Transverse colon (tissue), 4 donors: ENCODE measurements at regions not wholly inside any gene's neighbourhood (a gene's known extent, or its start where the extent isn't known, plus 50 kb on each side); places are given as distances from the start of the nearest gene placed in this dataset.

ENCODE experiments used
- CTCF ChIP-seq, 5 experiments: fragments of 200-600 bp in 3 of 5; fragments of 450-650 bp in 2 of 5; sonication (generic) in 3 of 5; IDR thresholded peaks; 1 replicate in 2 of 5; 2 replicates in 3 of 5; pipeline ENCODE4 v1.5.1; 2016 to 2017; ENCODE audit warnings: antibody characterized with exemption in 5 of 5, inconsistent platforms in 3 of 5, mild to moderate bottlenecking in 2 of 5, moderate library complexity in 1 of 5
- EP300 ChIP-seq: sonication (generic); formaldehyde crosslinking; IDR thresholded peaks from one replicate; pipeline ENCODE4 v1.6.1; 2017; ENCODE audit warnings: antibody characterized with exemption, low read depth
- POLR2A ChIP-seq: fragments of 450-650 bp; IDR thresholded peaks from one replicate; pipeline ENCODE4 v1.6.1; 2016; ENCODE audit warnings: antibody characterized with exemption, mild to moderate bottlenecking, moderate library complexity
- POLR2AphosphoS5 ChIP-seq, 3 donors: sonication (generic); formaldehyde crosslinking; IDR thresholded peaks; one replicate each; pipeline ENCODE4 v1.6.1; 2016; ENCODE audit warnings: antibody characterized with exemption in 3 of 3

GRCh38 chr12:98420461-98420860, 94.9 kb upstream of the TMPO start:
- TF ChIP-seq CTCF (IDR thresholded peaks at IDR 0.05) = no peak
- TF ChIP-seq POLR2AphosphoS5 (IDR thresholded peaks at IDR 0.05) = no peak
- TF ChIP-seq EP300 = no peak
- no peak for TF ChIP-seq POLR2A
